Motor neuron (in vitro differentiated cells): ENCODE measurements at regions not wholly inside any gene's neighbourhood (a gene's known extent, or its start where the extent isn't known, plus 50 kb on each side); places are given as distances from the start of the nearest gene placed in this dataset.
A peak's percentile ranks its signal among the peaks of the same experiment; 100 is the strongest.

ENCODE experiments used
- ATAC-seq, 8 experiments: fragments of 200-7000 bp; cut with Tn5 transposase; replicated peaks in 6 of 8; 2 replicates each; pipeline ENCODE4 v1.8.0; 2021; ENCODE audit warnings: mild to moderate bottlenecking in 8 of 8, moderate library complexity in 8 of 8
- H3K27ac ChIP-seq, 2 donors: fragments of 250-450 bp; sonication (Bioruptor Pico); 2 replicates each; pipeline ENCODE4 v1.9.0; 2021; ENCODE audit warnings: antibody characterized with exemption in 2 of 2, mild to moderate bottlenecking in 2 of 2, moderate library complexity in 1 of 2
- H3K4me1 ChIP-seq, 2 donors: fragments of 250-450 bp; sonication (Bioruptor Pico); replicated peaks in 1 of 2; 2 replicates each; pipeline ENCODE4 v1.6.1; 2021; ENCODE audit warnings: antibody characterized with exemption in 2 of 2, mild to moderate bottlenecking in 2 of 2, moderate library complexity in 1 of 2
- H3K4me3 ChIP-seq, 5 donors: fragments of 250-450 bp; sonication (Bioruptor Pico); 2 replicates each; pipeline ENCODE4 v1.9.0; 2021; ENCODE audit warnings: antibody characterized with exemption in 5 of 5, mild to moderate bottlenecking in 5 of 5, moderate library complexity in 4 of 5
- WGBS, 10 experiments: fragments of 450-650 bp; shearing (Covaris generic); methylation state at CpG; one replicate each; pipeline ENCODE4 v1.0.0; 2022; 5-methylcytosine and 5-hydroxymethylcytosine counted together
- in situ Hi-C, 9 experiments: fragments of 400-800 bp; cut with MboI; loops; one replicate each; pipeline ENCODE4 v1.15.0; 2021; ENCODE audit warnings: low sequenced_read_pairs in 9 of 9, low pct_unique_long_range_greater_than_20kb in 2 of 9; ENCODE audit not compliant: unreplicated experiment in 9 of 9

DNA sequence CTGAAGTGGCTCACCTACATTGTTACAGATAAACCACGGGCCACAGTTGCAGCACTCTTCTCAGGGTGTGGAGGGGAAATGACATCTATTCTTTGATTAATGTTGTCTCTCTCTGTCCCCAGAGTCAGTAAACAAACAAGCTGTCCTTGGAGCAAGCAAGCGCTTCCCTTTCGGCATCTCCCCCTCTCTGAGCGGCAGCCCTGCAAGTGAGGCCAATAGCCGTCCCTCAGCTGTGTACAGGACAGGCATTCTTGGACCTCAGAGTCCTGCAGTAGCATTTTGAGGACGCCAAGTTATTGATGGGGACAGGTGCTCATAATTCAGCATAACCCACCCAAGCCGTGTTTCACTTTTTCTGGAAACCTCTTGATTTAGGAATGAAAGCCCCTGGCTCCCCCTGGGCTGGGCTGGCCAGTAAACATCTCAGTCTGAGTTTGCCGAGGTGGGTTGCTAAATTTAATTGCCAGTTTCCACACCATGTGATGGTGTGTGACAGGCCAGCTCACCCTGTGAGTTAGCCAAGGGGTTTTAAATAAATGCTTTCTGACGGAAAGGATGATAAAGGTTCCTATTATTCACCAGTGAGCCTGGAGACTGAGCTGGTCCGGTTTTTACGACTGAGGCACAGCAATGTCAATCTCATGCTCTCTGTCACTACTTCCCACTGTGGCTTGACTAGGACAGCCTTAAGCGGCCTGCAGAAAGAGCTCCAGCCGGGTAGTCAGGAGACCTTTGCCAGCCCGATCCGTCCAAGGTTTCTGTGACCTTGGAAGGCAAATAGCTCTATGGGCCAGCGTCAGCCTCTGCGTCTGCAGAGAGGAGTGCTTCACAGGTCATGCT, 214.8 kb upstream of the RREB1 start:
- H3K27ac ChIP-seq, result no peak overlapping the region
- WGBS, 10 experiments, result 0 to 79% (median 70%) methylated on average over 1 to 12 of the region's 17 CpGs; no CpG with 5 or more reads in 2 of the 10 experiments
- H3K4me1 ChIP-seq, result peaks cover 11 to 12% of the 10 kb centered on the region in 2 donors
- H3K4me3 ChIP-seq, result no peak overlapping the region
- in situ Hi-C loops, result no loop called here
- ATAC-seq, result peak in 5 of 8 experiments; percentile 60 to 84 (median 63)

DNA sequence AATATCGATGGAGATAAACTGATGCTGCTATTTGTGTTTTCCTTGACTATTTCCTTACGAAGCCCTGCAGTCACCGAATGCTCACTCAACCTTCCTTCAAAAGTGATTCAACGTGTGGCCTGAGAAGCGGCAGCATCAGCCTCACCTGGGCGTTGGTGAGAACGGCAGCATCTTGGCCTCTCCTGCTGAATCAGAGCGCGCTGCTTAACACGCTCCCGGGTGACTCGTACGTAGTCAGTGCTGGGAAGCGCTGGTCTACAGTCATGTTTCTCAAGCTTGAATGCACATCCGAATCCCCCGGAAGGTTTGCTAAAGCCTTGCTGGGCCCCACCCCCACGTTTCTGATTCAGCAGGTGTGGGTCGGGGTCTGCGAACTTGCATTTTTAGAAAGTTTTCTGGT, 214.1 kb upstream of the RREB1 start:
- peak in 3 of 8 experiments; percentile 19 to 29 (median 27) for ATAC-seq
- in situ Hi-C loops, result no loop called here
- WGBS, 10 experiments, result 50 to 96% (median 73%) methylated on average over 2 to 17 of the region's 19 CpGs; no CpG with 5 or more reads in 3 of the 10 experiments
- H3K4me1 ChIP-seq, result peaks cover 11 to 12% of the 10 kb centered on the region in 2 donors
- no peak overlapping the region for H3K4me3 ChIP-seq
- no peak overlapping the region for H3K27ac ChIP-seq

- Histone ChIP-seq H3K27ac (no peak overlapping the region), H3K4me3 (no peak overlapping the region), H3K4me1 (peaks cover 13% of the 10 kb centered on the region in 2 donors)
- WGBS, 10 experiments, result 44 to 100% (median 96%) methylated on average over 2 to 3 of the region's 3 CpGs; no CpG with 5 or more reads in 1 of the 10 experiments
- no peak for ATAC-seq
- in situ Hi-C loops, result no loop called here
Observed at GRCh38 chr6:6895929-6896328, 211.8 kb upstream of the RREB1 start.

- H3K4me1 ChIP-seq, result peaks cover 16 to 21% of the 10 kb centered on the region in 2 donors
- H3K27ac ChIP-seq, result no peak overlapping the region
- ATAC-seq, result no peak
- in situ Hi-C loops, result no loop called here
- 15 to 100% (median 78%) methylated on average over 1 to 3 of the region's 3 CpGs; no CpG with 5 or more reads in 2 of the 10 experiments for WGBS, 10 experiments
- no peak overlapping the region for H3K4me3 ChIP-seq
Observed at GRCh38 chr6:6897140-6897539, 210.6 kb upstream of the RREB1 start.

GRCh38 chr6:6900569-6901204, 207.1 kb upstream of the RREB1 start:
- no peak overlapping the region for H3K4me3 ChIP-seq
- whole genome bisulfite sequencing, 10 experiments, result 33 to 95% (median 86%) methylated on average over 1 to 15 of the region's 15 CpGs
- in situ Hi-C loops, result loop anchor here in 1 of 9 experiments (25.0 kb wide), 1 partner anchor 337 kb away; no protein-coding TSS in a partner anchor
- ATAC-seq, result no peak
- peaks cover 5 to 9% of the 10 kb centered on the region in 2 donors for H3K4me1 ChIP-seq
- no peak overlapping the region for H3K27ac ChIP-seq

GRCh38 chr6:6901205-6901719, 206.5 kb upstream of the RREB1 start:
- no peak overlapping the region for H3K27ac ChIP-seq
- peak in 5 of 8 experiments; percentile 96 to 99 (median 98) for ATAC-seq
- in situ Hi-C loops, result loop anchor here in 1 of 9 experiments (25.0 kb wide), 1 partner anchor 336 kb away; no protein-coding TSS in a partner anchor
- 8 to 75% (median 43%) methylated on average over 2 to 13 of the region's 15 CpGs; no CpG with 5 or more reads in 2 of the 10 experiments for WGBS, 10 experiments
- H3K4me1 ChIP-seq, result peaks cover 5 to 9% of the 10 kb centered on the region in 2 donors
- no peak overlapping the region for H3K4me3 ChIP-seq

DNA sequence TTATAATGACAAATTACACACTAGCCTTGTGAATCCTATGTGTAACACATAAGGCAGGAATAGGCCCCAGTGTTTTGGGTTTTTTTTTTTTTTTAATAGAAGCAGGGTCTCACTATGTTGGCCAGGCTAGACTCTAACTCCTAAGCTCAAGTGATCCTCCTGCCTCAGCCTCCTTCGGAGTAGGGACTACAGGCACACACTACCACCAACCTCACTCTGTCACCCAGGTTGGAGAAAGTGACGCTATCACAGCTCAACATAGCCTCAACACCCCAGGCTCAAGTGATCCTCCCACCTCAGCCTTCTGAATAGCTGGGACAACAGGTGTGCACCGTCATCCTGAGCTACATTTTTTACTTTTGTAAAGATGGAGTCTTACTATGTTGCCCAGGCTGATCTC, 205.8 kb upstream of the RREB1 start:
- WGBS, 10 experiments, result 80 to 100% (median 89%) methylated on average over 1 to 3 of the region's 3 CpGs; no CpG with 5 or more reads in 3 of the 10 experiments
- no peak overlapping the region for H3K27ac ChIP-seq
- no peak overlapping the region for H3K4me3 ChIP-seq
- peaks cover 5 to 9% of the 10 kb centered on the region in 2 donors for H3K4me1 ChIP-seq
- in situ Hi-C loops, result loop anchor here in 1 of 9 experiments (25.0 kb wide), 1 partner anchor 335 kb away; no protein-coding TSS in a partner anchor
- no peak for ATAC-seq

DNA sequence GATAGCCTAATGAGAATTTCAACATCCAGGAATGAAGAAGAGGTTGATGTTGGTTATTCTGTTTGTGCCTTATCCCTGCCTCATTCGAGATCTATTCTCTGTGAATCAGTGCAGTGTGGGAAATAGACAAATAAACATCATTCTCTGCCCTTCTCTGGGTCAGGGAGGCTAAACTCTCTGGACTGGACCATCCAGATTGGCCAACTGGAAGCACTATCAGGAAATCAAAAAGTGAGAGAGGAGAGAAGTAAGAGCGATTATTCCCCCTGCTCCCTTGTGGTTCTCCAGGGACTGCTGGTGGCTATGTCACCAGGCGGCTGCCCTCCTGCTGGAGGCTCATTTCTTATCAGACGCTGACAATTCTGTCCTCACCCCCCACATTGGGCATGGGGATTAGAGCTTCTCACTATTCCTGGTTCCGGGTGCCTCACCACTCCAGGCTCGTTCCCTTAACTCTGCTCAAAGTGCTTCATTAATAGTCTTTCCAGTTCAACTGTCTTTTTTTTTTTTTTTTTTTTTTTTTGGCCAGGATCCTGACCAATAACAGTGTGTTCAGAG, 201.7 kb upstream of the RREB1 start:
- Histone ChIP-seq H3K4me3 (no peak overlapping the region), H3K4me1 (peaks cover 2 to 7% of the 10 kb centered on the region in 2 donors), H3K27ac (no peak overlapping the region)
- in situ Hi-C loops, result loop anchor here in 1 of 9 experiments (25.0 kb wide), 1 partner anchor 331 kb away; no protein-coding TSS in a partner anchor
- 0 to 90% (median 49%) methylated on average over 1 to 4 of the region's 6 CpGs for WGBS, 10 experiments
- no peak for ATAC-seq

- H3K27ac ChIP-seq, result no peak overlapping the region
- ATAC-seq, result peak in 3 of 8 experiments; percentile 25 to 90 (median 33)
- in situ Hi-C loops, result loop anchor here in 1 of 9 experiments (25.0 kb wide), 1 partner anchor 331 kb away; no protein-coding TSS in a partner anchor
- no peak overlapping the region for H3K4me3 ChIP-seq
- WGBS, 10 experiments, result 25 to 100% (median 78%) methylated on average over 1 to 5 of the region's 5 CpGs
- H3K4me1 ChIP-seq, result peaks cover 0 to under 1% of the 10 kb centered on the region in 2 donors
Observed at GRCh38 chr6:6906570-6907213, 201.1 kb upstream of the RREB1 start.

DNA sequence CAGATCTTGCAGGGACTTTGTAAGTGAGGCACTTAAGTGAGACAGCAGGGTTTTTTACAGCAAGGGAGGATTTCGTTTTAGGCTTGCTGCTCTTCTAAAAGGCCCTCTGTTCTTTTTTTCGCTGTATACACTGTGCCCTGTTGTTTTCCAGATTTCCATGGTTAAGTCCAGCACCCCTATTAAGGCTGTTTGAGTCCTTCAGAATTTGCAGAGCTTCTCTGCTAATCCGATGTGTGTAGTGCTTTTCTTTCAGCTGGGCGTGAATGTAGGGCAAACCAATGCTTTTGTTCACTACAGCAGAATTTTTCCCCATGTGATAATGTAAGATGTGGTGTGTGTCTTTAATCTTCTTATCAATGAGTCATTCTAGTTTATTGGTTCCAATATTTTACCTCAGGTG, 200.5 kb upstream of the RREB1 start:
- H3K4me3 ChIP-seq, result no peak overlapping the region
- no peak for ATAC-seq
- 69 to 100% (median 83%) methylated on average over 1 to 3 of the region's 4 CpGs; no CpG with 5 or more reads in 2 of the 10 experiments for WGBS, 10 experiments
- peaks cover 0 to under 1% of the 10 kb centered on the region in 2 donors for H3K4me1 ChIP-seq
- in situ Hi-C loops, result loop anchor here in 1 of 9 experiments (25.0 kb wide), 1 partner anchor 330 kb away; no protein-coding TSS in a partner anchor
- H3K27ac ChIP-seq, result no peak overlapping the region

GRCh38 chr6:6908121-6908520, 199.6 kb upstream of the RREB1 start:
- Histone ChIP-seq H3K27ac (no peak overlapping the region), H3K4me3 (no peak overlapping the region), H3K4me1 (peaks cover 7 to 9% of the 10 kb centered on the region in 2 donors)
- no peak for ATAC-seq
- in situ Hi-C loops, result loop anchor here in 1 of 9 experiments (25.0 kb wide), 1 partner anchor 329 kb away; no protein-coding TSS in a partner anchor
- 67 to 100% (median 85%) methylated on average over 1 of the region's 1 CpG; no CpG with 5 or more reads in 4 of the 10 experiments for WGBS, 10 experiments

DNA sequence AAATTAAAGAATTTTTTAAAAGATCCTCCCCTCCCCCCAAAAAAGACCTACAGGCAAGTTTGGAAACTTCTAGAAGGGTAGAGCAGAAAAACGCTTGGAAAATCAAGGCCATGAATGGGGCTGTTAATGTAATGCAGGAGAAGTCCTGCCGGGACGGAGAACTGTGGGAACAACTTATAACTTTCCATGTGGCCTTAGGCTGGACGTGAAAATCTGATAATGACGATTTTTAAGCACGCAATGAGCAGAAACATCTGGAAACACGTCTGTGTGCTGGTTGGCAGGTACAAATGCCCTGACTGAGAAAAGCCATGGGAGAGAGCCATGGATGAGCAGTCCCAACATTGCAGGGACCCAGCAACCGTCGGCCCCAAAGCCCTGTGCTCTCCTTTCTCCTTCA, 198.7 kb upstream of the RREB1 start:
- no peak for ATAC-seq
- in situ Hi-C loops, result loop anchor here in 1 of 9 experiments (25.0 kb wide), 1 partner anchor 328 kb away; no protein-coding TSS in a partner anchor
- WGBS, 10 experiments, result 60 to 83% (median 70%) methylated on average over 4 to 9 of the region's 9 CpGs; no CpG with 5 or more reads in 4 of the 10 experiments
- H3K4me3 ChIP-seq, result no peak overlapping the region
- H3K27ac ChIP-seq, result no peak overlapping the region
- H3K4me1 ChIP-seq, result peaks cover 10 to 11% of the 10 kb centered on the region in 2 donors
